Germinal center (tissue), 1 donor: ENCODE measurements at regions not wholly inside any gene's neighbourhood (a gene's known extent, or its start where the extent isn't known, plus 50 kb on each side); places are given as distances from the start of the nearest gene placed in this dataset.
"Not testable (repeated sequence)": the region's sequence is repeated elsewhere in the genome, so short reads cannot be mapped to it uniquely, and the experiment has no call there.

Experiments
- DNase-seq: peaks from one replicate; pipeline ENCODE4 v3.0.0; 2012; ENCODE audit warnings: mixed read lengths, low spot score

GRCh38 chr5:87141544-87141943 lies 126.1 kb upstream of the RASA1 start:
- DNase-seq, result no peak

GRCh38 chr5:87145853-87146252 lies 121.8 kb upstream of the RASA1 start:
- not testable (repeated sequence) for DNase-seq

DNA sequence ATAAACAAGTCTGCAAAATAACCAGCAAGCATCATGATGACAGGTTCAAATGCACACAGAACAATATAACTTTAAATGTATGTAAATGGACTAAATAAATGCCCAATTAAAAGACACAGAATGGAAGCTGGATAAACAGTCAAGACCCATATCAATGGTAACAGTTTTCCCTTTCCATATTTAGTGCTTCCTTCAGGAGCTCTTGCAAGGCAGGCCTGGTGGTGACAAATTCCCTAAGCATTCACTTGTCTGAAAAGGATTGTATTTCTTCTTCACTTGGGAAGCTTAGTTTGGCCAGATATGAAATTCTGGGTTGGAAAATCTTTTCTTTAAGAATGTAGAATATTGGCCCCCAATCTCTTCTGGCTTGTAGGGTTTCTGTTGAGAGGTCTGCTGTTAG lies 120.2 kb upstream of the RASA1 start:
- no peak for DNase-seq

DNA sequence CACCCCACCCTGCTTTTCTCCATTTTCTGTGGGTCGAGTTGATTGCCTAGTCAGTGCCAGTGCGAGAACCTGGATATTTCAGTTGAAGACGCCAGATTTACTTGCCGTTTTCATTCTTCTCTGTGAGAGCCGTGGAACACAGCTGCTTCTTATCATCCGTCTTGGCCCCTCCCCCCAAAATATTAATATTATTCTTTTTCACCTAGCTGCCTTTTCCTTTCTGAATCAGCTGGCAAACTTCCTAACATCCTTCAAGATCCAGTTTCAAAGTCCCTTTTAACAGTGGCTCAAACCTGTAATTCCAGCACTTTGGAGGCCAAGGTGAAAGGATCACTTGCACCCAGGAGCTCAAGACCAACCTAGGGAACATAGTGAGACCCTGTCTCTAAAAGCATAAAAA lies 117.1 kb upstream of the RASA1 start:
- DNase-seq, result no peak

DNA sequence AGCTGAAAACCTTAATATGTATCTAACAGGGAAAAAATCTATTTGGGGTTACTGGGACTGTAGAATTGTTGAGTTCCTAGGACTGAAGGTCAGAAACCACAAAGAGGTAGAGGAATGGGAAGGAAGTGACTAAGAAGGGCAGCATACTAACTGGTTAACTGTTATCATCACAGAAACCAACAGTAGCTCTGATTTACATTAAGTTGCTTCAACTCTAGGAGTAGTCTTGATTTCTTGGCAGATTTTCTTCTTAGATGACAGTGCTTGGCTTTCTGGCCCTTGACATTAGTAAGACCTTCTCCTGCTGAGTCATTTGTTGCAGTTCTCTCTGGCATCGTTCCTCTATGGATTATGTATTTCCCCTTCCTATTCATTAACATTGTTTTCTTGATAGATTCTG lies 116.1 kb upstream of the RASA1 start:
- DNase-seq, result no peak

DNA sequence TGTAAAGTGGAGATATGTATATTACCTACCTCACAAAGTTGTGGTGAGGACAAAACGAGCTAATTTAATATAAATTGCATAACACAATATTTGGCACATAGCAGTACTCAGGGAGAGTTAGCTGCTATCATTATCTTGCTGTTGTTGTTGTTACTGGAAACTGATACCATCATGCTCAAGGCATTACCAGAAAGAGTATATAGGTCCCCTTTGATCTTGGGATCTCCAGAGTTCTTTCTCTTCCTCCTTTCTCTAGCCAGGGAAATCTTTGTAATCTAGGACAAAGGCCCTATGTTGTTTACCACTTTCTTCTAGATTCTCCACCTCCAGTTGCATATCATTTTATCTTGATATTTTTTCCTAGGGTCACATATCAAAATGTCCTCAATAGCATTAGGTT lies 114.8 kb upstream of the RASA1 start:
- no peak for DNase-seq

GRCh38 chr5:87154191-87154590 lies 113.5 kb upstream of the RASA1 start:
- no peak for DNase-seq

DNA sequence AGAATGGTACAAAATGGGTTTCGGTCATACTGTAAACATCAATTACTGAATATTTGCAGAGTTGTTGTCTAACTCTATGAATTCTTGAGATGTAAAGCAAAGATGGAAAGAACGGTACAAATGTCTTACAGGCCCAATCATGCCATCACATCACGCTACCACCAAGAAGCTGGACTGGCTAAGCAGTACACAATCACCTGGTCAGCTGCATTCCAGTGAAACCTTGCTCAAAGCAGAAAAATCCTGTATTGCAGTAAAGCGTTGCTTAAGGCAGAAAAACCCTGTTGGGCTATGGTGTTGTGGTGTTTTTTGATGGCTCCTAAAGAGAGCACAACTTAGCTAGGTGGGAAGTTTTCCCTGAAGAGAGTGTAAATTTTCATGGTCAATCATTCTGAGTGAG lies 112.6 kb upstream of the RASA1 start:
- no peak for DNase-seq

DNA sequence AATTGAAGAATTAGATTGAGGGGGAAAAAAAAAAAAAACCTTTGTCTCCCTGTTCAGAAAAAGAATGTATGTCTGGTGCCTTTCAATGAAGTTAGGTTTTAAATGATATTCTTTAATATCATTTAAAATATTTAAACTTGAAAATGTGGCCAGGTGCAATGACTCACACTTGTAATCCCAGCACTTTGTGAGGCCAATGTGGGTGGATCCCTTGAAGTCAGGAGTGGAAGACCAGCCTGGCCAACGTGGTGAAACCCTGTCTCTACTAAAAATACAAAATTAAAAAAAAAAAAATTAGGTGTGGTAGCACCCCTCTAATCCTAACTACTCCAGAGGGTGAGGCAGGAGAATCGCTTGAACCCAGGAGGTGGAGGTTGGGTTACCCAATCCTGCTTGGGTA lies 111.1 kb upstream of the RASA1 start:
- no peak for DNase-seq

DNA sequence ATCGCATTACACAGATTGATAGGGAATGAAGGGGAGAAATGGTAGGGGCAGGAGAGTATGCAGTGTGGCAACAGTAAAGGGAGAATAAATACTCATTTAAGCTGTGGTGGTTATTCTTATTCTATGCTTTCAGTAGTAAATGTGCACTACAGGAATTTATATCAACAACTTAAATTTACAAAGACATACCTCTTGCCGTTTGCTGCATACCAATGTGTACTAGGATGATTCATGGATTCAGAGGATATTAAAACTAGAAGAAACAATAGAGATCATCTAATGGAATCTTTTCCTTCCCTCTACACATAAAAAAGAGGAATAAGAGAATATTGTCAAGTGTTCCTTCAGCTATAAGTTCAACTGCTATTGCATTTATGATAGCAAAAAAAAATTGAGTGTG lies 103.3 kb upstream of the RASA1 start:
- no peak for DNase-seq

DNA sequence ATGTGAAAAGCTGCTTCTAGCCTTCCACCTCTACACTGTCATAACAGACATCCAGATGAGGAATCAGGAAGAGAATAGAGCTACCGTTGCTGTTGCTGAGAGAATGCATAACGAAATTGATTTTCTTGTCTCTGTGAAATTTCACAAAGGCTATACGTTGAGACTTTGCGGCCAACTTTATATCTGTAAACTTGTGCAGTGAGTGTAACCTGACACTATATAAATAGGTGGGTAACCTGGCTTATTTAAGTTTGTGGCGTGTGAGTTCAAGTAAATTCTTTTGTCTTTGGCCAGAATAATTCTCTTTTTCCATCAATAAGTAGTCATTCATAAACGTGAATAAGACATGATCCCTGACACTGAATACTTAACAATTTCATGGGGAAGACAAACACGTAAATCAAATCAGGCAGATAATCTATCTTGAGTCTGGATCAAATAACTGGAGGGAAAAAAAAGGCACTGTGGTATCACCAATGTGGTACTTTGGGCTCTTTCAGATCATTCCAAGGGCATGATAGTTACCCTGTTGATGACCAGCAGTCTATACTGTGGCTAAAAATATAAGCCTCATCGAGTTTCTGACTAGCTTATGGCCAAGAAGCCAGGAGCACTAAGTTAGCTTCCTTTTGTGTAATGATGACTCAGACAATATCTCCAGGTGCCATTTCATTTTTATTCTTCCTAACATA lies 98.2 kb upstream of the RASA1 start:
- DNase-seq, result no peak

DNA sequence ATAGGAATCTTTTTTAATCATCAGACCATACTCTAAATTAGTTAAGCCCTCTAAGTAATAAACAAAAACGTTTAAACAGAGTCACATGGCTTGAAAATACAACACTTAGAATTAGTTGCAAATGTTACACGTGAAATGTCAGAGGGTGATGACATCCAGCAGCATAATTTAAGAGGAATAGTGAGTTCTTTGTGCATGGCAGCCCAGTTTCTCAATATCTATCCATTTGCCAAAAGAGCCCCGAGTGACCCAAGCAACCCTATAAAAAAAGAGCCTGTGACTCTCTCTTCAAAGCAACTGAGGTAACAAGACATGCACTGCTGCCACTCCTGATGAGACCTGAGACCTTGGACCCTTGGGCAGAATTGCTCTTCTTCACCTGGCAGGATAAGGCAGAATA lies 96.9 kb upstream of the RASA1 start:
- DNase-seq, result no peak

DNA sequence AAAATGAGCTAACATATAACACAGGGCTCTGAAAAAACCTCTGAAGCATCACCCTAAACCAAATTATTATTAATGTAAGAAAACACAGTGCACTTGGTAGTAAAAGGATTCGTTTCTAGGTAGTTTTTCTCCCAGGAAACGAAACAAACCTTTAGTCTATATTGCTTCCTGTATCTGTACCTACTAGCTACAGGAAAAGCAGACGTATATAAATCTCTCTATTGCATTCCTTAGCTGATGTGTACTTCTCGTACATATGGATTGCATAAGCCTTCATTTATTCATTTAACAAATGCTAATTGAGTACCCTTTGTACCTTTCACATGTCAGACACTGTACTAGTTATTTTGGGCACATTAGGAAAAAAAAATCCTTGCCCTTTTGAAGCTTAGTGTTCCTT lies 85.0 kb upstream of the RASA1 start:
- DNase-seq, result no peak

- DNase-seq, result no peak
These were observed 83.8 kb upstream of the RASA1 start for GRCh38 chr5:87183896-87184295.

DNA sequence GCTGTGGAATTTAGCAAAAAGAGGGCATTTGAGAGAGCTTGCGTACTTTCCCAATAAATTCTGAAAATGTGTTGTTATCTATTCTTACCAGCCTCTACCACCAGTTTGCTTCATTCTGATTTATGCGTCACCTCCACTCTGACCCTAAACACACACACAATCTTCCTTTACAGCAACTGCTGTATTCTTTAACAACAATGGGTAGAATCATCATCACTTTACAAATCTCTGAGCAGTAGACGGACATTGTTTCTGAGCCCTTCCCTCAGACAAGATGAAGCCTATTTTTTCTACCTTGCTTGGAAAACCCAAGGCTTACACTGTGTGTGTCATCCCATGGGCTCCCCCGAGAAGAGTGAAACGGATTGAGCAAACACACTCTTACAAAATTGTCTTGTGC lies 83.1 kb upstream of the RASA1 start:
- DNase-seq, result no peak

DNA sequence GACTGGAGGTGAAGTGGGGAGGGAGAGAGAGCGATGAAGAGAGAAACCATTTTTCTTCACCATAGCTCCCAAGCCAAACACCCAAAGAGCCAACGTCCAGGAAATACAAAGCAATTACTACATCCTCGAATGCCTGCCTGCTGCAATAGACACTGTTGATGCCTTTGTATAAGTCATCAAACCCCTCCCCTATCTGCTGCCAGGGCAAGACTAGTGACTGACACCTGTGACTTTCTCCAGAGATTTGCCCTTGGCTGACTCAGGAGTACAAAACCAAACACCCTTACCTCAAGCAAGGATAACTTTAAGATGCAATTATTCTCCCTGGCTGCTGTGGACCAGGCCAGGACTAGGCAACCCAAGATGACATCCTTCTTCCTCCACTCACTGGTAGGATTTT lies 81.8 kb upstream of the RASA1 start:
- no peak for DNase-seq

- no peak for DNase-seq
These were observed 79.3 kb upstream of the RASA1 start for GRCh38 chr5:87188391-87188790.

GRCh38 chr5:87190041-87190440 lies 77.6 kb upstream of the RASA1 start:
- DNase-seq, result no peak

- DNase-seq, result no peak
These were observed 77.0 kb upstream of the RASA1 start for GRCh38 chr5:87190687-87191086.

- no peak for DNase-seq
These were observed 76.0 kb upstream of the RASA1 start for GRCh38 chr5:87191645-87192044.

DNA sequence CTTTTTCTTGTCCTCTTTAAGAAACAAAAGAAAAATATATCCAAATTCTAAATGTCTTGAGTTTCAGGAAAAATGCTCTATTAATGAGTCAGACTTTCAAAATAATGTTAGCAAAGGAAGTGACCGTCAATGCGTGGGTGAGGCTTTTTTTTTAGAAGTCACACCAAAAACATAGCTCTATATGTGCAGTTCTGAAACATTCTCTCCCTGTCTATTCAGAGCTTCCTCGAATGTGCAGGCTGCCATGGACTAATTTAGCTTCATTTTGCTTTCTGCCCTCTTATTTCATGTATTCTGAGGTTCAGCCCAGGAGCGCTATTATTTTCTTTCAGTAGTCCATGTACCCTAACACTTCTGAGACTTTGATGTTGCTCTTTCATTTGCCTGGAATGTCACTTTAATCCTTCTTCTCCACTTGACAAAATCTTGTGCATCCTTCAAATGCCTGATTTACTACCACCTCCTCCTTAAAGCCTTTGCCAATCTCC lies 72.5 kb upstream of the RASA1 start:
- DNase-seq, result no peak

DNA sequence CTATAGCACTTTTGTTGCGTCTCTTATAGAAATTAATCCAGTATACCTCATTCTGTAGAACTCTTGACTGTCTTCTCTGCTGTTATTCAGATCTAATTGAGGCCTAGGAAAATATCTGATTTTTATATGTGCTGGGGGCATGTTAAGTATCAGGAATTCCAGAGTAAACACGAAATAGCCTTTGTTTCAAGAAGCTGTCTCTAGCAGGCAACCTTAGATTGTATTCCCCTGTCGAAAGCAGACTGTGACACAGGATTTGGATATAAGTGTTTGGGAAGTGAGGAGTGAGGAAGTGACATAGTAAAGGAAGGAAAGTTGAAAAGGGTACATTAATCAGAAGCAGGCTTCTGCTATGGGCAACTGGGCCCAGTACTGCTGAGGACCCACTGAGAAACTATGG lies 72.1 kb upstream of the RASA1 start:
- no peak for DNase-seq

DNA sequence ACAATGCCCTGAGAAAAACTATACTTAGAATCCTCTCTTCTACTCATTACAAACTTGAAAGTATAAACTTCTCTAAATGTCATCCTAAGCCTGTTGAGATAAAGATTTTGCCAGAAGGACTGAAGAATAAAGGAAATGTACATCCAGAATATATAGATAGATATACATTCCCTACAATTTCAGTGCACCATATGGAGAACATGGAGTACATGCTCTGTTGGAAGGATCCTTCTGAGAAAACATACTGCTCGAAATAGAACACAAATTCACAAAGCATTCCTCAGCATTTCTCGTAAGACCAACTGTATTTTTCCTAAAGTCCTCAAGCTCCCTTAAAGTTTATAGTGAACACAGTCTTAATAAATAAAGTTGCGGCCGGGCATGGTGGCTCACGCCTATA lies 69.7 kb upstream of the RASA1 start:
- DNase-seq, result no peak

DNA sequence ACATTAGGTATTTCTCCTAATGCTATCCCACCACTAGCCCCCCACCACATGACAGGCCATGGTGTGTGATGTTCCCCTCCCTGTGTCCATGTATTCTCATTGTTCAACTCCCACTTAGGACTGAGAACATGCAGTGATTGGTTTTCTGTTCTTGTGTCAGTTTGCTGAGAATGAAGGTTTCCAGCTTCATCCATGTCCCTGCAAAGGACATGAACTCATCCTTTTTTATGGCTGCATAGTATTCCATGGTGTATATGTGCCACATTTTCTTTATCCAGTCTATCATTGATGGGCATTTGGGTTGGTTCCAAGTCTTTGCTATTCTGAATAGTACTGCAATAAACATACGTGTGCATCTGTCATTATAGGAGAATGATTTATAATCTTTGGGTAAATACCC lies 68.4 kb upstream of the RASA1 start:
- not testable (repeated sequence) for DNase-seq

DNA sequence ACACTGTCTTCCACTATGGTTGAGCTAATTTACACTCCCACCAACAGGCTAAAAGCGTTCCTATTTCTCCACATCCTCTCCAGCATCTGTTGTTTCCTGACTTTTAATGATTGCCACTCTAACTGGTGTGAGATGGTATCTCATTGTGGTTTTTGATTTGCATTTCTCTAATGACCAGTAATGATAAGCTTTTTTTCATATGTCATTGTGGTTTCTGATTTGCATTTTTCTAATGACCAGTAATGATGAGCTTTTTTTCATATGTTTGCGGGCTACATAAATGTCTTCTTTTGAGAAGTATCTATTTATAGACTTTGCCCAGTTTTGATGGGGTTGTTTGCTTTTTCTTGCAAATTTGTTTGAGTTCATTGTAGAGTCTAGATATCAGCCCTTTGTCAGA lies 68.0 kb upstream of the RASA1 start:
- DNase-seq, result not testable (repeated sequence)
